ENCODE measurements at regions not wholly inside any gene's neighbourhood (a gene's known extent, or its start where the extent isn't known, plus 50 kb on each side); places are given as distances from the start of the nearest gene placed in this dataset.
"Not testable (repeated sequence)": the region's sequence is repeated elsewhere in the genome, so short reads cannot be mapped to it uniquely, and the experiment has no call there.

DNA sequence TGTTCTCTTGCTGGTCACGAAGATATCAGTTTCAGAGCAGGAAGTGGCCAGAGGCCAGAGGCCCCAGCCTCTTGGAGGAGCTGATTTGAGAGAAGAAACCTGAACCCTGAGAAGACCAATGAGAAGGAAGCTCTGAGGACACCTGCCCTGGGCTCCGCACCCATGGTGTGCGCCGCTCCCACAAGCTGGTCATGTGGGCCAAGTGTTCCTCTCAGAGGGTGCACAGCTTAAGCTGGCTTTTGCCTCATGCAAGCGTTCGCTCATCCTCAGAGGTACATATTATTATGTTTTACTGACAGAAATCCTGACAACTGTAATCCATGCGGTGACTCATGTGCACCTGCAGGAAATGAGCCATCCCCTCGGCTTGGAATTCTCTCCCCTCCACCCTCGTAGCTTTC lies 316.1 kb upstream of the MYT1L start:
- Histone ChIP-seq H3K36me3 (ENCODE audit: low read depth) (no peaks in the 10 kb centered on the region), H3K4me3 (no peak overlapping the region), H3K4me1 (ENCODE audit: low read depth) (no peaks in the 10 kb centered on the region), H3K9me3 (peaks cover 2% of the 10 kb centered on the region)
- TF ChIP-seq CTCF (IDR thresholded peaks at IDR 0.05), result no peak
- DNase-seq (no peak), ATAC-seq (no peak)
- intact Hi-C loops (cut with DNase I, micrococcal nuclease), result no loop called here

DNA sequence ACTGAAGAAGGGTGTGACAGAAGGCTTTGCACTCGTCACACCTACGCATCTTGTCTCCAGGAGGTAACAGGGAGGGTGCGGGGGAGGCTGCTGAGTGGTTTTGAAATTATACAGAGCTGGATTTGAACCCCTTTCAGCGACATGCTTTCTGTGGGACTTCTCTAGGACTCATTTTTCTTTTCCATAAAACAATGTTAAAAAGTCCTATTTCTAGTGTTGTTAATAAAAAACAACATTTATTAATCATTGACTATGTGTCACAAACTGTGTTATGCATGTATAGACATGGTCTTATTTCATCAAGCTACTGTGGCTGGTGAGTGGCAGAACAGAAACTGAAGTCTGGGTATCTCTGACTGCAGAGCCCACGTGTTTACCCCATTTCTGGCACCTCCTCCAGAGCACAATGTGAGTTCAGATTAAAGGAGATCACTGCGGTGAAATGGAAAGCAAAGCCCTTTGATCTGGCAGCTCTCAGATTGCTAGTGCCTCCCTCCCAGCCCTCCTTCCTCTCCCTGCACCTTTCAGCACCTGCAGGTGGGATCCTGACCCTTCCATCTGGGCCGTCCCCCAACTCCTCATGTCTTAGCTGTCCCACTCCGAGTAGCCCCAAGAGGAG lies 315.5 kb upstream of the MYT1L start:
- Histone ChIP-seq H3K9me3 (peaks cover 2% of the 10 kb centered on the region), H3K36me3 (ENCODE audit: low read depth) (no peaks in the 10 kb centered on the region), H3K4me1 (ENCODE audit: low read depth) (no peaks in the 10 kb centered on the region), H3K4me3 (no peak overlapping the region)
- ATAC-seq (no peak), DNase-seq (no peak)
- TF ChIP-seq CTCF (IDR thresholded peaks at IDR 0.05), result no peak
- intact Hi-C loops (cut with DNase I, micrococcal nuclease), result no loop called here

- Histone ChIP-seq H3K9me3 (peaks cover 2% of the 10 kb centered on the region), H3K36me3 (ENCODE audit: low read depth) (no peaks in the 10 kb centered on the region), H3K4me1 (ENCODE audit: low read depth) (no peaks in the 10 kb centered on the region), H3K4me3 (no peak overlapping the region)
- DNase-seq (no peak), ATAC-seq (no peak)
- intact Hi-C loops (cut with DNase I, micrococcal nuclease), result no loop called here
- TF ChIP-seq CTCF (IDR thresholded peaks at IDR 0.05), result no peak
These were observed 314.2 kb upstream of the MYT1L start for GRCh38 chr2:2645162-2645855.

DNA sequence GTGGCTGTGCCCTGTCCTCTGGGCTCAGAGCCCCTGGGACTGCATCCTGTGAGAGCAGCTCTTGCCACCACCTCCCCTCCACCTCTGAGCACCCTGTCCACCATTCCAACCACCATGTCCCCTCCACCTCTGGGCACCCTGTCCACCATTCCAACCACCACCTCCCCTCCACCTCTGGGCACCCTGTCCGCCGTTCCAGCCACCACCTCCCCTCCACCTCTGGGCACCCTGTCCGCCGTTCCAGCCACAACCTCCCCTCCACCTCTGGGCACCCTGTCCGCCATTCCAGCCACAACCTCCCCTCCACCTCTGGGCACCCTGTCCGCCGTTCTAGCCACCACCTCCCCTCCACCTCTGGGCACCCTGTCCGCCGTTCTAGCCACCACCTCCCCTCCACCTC lies 313.7 kb upstream of the MYT1L start:
- intact Hi-C loops (cut with DNase I, micrococcal nuclease); DNase-seq; H3K4me3 ChIP-seq; ATAC-seq; H3K9me3 ChIP-seq; H3K36me3 ChIP-seq (ENCODE audit: low read depth); H3K4me1 ChIP-seq (ENCODE audit: low read depth): not testable (repeated sequence)

DNA sequence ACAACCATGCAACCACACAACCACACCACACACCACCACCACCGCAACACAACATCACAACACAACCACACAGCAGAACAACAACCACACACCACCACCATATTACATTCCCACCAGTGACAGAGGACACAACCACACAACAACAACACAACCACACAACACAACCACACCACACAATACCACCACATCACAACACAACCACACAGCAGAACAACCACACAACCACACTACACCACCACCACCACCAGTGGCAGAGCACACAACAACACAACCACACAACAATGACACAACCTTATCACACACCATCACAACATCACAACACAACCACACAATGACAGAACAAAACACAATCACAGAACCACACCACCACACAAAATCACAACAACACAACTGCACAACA lies 313.0 kb upstream of the MYT1L start:
- intact Hi-C loops (cut with DNase I, micrococcal nuclease), result no loop called here
- no peak overlapping the region for H3K4me3 ChIP-seq
- ATAC-seq, result no peak

More for the DNA sequence above, 313.0 kb upstream of the MYT1L start:
- no peak for DNase-seq
- Histone ChIP-seq H3K4me1 (ENCODE audit: low read depth) (no peaks in the 10 kb centered on the region), H3K9me3 (peaks cover 2% of the 10 kb centered on the region), H3K36me3 (ENCODE audit: low read depth) (no peaks in the 10 kb centered on the region)
- no peak for TF ChIP-seq CTCF (IDR thresholded peaks at IDR 0.05)

All from mucosa of descending colon (tissue), 3 donors.